ENCODE measurements at regions not wholly inside any gene's neighbourhood (a gene's known extent, or its start where the extent isn't known, plus 50 kb on each side); places are given as distances from the start of the nearest gene placed in this dataset.

GRCh38 chr12:24608637-24609285, 340.1 kb downstream of the BCAT1 start:
- ATAC-seq (no peak), DNase-seq (ENCODE audit: low read depth, low spot score) (no peak)
- no peaks in the 10 kb centered on the region for H3K9me2 ChIP-seq (ENCODE audit: insufficient read depth)
- no peak overlapping the region for H3K4me2 ChIP-seq (ENCODE audit: low read length)
- H4K20me1 ChIP-seq (ENCODE audit: insufficient read depth): no peaks in the 10 kb centered on the region
- BruUV-seq (replicated peaks): no TSS peak
- ChIA-PET POLR2A (no interaction called here), CTCF (no interaction called here), RAD21 (ENCODE audit: low non-redundant PET in 1 of 2, low total read pairs in 2 of 2, uncharacterized antibody in 2 of 2, unreplicated experiment in 2 of 2) (no interaction called here)
- no peak overlapping the region for H3K4me3 ChIP-seq (replicated peaks in 1 of 2; ENCODE audit: low read depth in 1 of 2, low read length in 2 of 2)
- no peak overlapping the region for H3K27ac ChIP-seq (ENCODE audit: low read depth, low read length)
- H3K9me3 ChIP-seq (ENCODE audit: control insufficient read depth in 1 of 2, insufficient read depth in 1 of 2, low read depth in 1 of 2, low read length in 2 of 2): peaks cover 14 to 31% of the 10 kb centered on the region in 2 experiments; a peak in 2 of 4 replicates
- H3K4me1 ChIP-seq (ENCODE audit: control insufficient read depth in 1 of 2, insufficient read depth in 2 of 2, low read length in 2 of 2): no peaks in the 10 kb centered on the region
- no peaks in the 10 kb centered on the region for H3K79me2 ChIP-seq (ENCODE audit: insufficient read depth, low read length)
- no peak overlapping the region for H2AFZ ChIP-seq (ENCODE audit: low read depth, low read length, poor library complexity, severe bottlenecking)
- no peaks in the 10 kb centered on the region for H3K27me3 ChIP-seq (ENCODE audit: insufficient read depth, low read length)
- intact Hi-C loops (cut with micrococcal nuclease): no loop called here
- no peaks in the 10 kb centered on the region for H3K36me3 ChIP-seq (ENCODE audit: control insufficient read depth in 1 of 2, insufficient read depth in 2 of 2, low read length in 2 of 2)
- no peak for TF ChIP-seq JUND (IDR thresholded peaks at IDR 0.05)
- H3K9ac ChIP-seq (ENCODE audit: low read length): no peak overlapping the region

- ATAC-seq (no peak), DNase-seq (ENCODE audit: low read depth, low spot score) (no peak)
- no TSS peak for BruUV-seq (replicated peaks)
- H3K79me2 ChIP-seq (ENCODE audit: insufficient read depth, low read length): no peaks in the 10 kb centered on the region
- H4K20me1 ChIP-seq (ENCODE audit: insufficient read depth): no peaks in the 10 kb centered on the region
- no peak overlapping the region for H2AFZ ChIP-seq (ENCODE audit: low read depth, low read length, poor library complexity, severe bottlenecking)
- CTCF ChIA-PET: no interaction called here
- H3K27ac ChIP-seq (ENCODE audit: low read depth, low read length): no peak overlapping the region
- no peak overlapping the region for H3K4me2 ChIP-seq (ENCODE audit: low read length)
- intact Hi-C loops (cut with micrococcal nuclease): no loop called here
- RAD21 ChIA-PET (ENCODE audit: low non-redundant PET in 1 of 2, low total read pairs in 2 of 2, uncharacterized antibody in 2 of 2, unreplicated experiment in 2 of 2): no interaction called here
- POLR2A ChIA-PET: no interaction called here
- no peaks in the 10 kb centered on the region for H3K4me1 ChIP-seq (ENCODE audit: control insufficient read depth in 1 of 2, insufficient read depth in 2 of 2, low read length in 2 of 2)
- no peaks in the 10 kb centered on the region for H3K36me3 ChIP-seq (ENCODE audit: control insufficient read depth in 1 of 2, insufficient read depth in 2 of 2, low read length in 2 of 2)
- H3K9ac ChIP-seq (ENCODE audit: low read length): no peak overlapping the region
- no peaks in the 10 kb centered on the region for H3K9me2 ChIP-seq (ENCODE audit: insufficient read depth)
- H3K9me3 ChIP-seq (ENCODE audit: control insufficient read depth in 1 of 2, insufficient read depth in 1 of 2, low read depth in 1 of 2, low read length in 2 of 2): peaks cover 14 to 31% of the 10 kb centered on the region in 2 experiments; a peak in 2 of 4 replicates
- H3K4me3 ChIP-seq (replicated peaks in 1 of 2; ENCODE audit: low read depth in 1 of 2, low read length in 2 of 2): no peak overlapping the region
- no peaks in the 10 kb centered on the region for H3K27me3 ChIP-seq (ENCODE audit: insufficient read depth, low read length)
- TF ChIP-seq CBX3 (IDR thresholded peaks at IDR 0.05; ENCODE audit: low read depth) (no peak), EZH2 (IDR thresholded peaks at IDR 0.05) (no peak), POLR2A (IDR thresholded peaks at IDR 0.05; ENCODE audit: borderline replicate concordance, extremely low read depth, insufficient read depth, insufficient read length) (no peak), FOSL1 (IDR thresholded peaks at IDR 0.05; ENCODE audit: low read depth) (no peak), ELF1 (IDR thresholded peaks at IDR 0.05; ENCODE audit: borderline replicate concordance, low read depth) (no peak), EZH2phosphoT487 (IDR thresholded peaks at IDR 0.05; ENCODE audit: borderline replicate concordance) (no peak), ATF3 (IDR thresholded peaks at IDR 0.05) (no peak), REST (IDR thresholded peaks at IDR 0.05; ENCODE audit: low read depth) (no peak), ZBTB33 (IDR thresholded peaks at IDR 0.05; ENCODE audit: extremely low read depth, insufficient replicate concordance, low read length) (no peak), SP1 (IDR thresholded peaks at IDR 0.05; ENCODE audit: low read depth) (no peak), CTCF (IDR thresholded peaks at IDR 0.05 in 2 of 3, conservative IDR thresholded peaks at IDR 0.05 in 1 of 3; ENCODE audit: borderline replicate concordance in 1 of 3, insufficient read depth in 1 of 3, low read depth in 2 of 3, low read length in 2 of 3) (no peak), ZNF274 (IDR thresholded peaks at IDR 0.05; ENCODE audit: low read depth, low read length) (no peak)
Observed at GRCh38 chr12:24608108-24608507, 340.8 kb downstream of the BCAT1 start.

Measured in HCT116 (cell line).